HepG2 (cell line): ENCODE measurements at regions not wholly inside any gene's neighbourhood (a gene's known extent, or its start where the extent isn't known, plus 50 kb on each side); places are given as distances from the start of the nearest gene placed in this dataset.

Experiments
- ATAC-seq: fragments of 200-7000 bp; cut with Tn5 transposase; 3 replicates; pipeline ENCODE4 v1.9.1; 2020; ENCODE audit warnings: mild to moderate bottlenecking, moderate library complexity
- BruUV-seq: library from RNA; stranded (reverse); fragments of 400-500 nt; replicated peaks from 2 replicates; lab custom pipeline; 2021; lab: Mats Ljungman, UMichigan
- CTCF ChIA-PET: fragments of 300-600 bp; formaldehyde crosslinking; extraction: SDS; loops from one replicate; lab custom pipeline; 2021; ENCODE audit warnings: low total read pairs, inconsistent platforms, low intra/inter-chr PET ratio; lab: Yijun Ruan, JAX
- POLR2A ChIA-PET: fragments of 350-600 bp; sonication (Branson Sonifier 250); formaldehyde crosslinking; loops from one replicate; lab custom pipeline; 2020; ENCODE audit warnings: antibody characterized with exemption, inconsistent platforms; lab: Yijun Ruan, JAX
- DNase-seq: peaks from one replicate; pipeline ENCODE4 v3.0.0-alpha.2; 2015; ENCODE audit warnings: low spot score
- FAIRE-seq: peaks from 3 replicates; lab custom pipeline; 2011; peaks lifted over from hg19 to GRCh38; lab: Jason Lieb, UNC
- H2AFZ ChIP-seq: one replicate; pipeline ENCODE4 v1.6.1; 2011; ENCODE audit warnings: low read length, inconsistent platforms
- H3K27ac ChIP-seq: fragments of 300-600 bp; 3 replicates; pipeline ENCODE4 v1.8.0; 2011; ENCODE audit warnings: mixed run types, mild to moderate bottlenecking, mixed read lengths, low read length, inconsistent platforms; ENCODE audit not compliant: insufficient read depth; ENCODE audit errors: extremely low read length
- H3K27me3 ChIP-seq, 2 experiments: fragments of 200-600 bp in 1 of 2; 2 replicates in 1 of 2; 3 replicates in 1 of 2; pipeline versions ENCODE4 v1.6.0 to v1.8.0; 2011; ENCODE audit warnings: low read length in 2 of 2, mild to moderate bottlenecking in 2 of 2, moderate library complexity in 2 of 2, inconsistent platforms in 1 of 2; ENCODE audit not compliant: insufficient read depth in 2 of 2, control insufficient read depth in 1 of 2
- H3K36me3 ChIP-seq, 2 experiments: fragments of 200-600 bp in 1 of 2; replicated peaks in 1 of 2; 2 replicates in 1 of 2; 3 replicates in 1 of 2; pipeline versions ENCODE4 v1.5.1 to v1.8.0; 2011; ENCODE audit warnings: low read length in 2 of 2, inconsistent platforms in 1 of 2; ENCODE audit not compliant: insufficient read depth in 2 of 2, control insufficient read depth in 1 of 2
- H3K4me1 ChIP-seq: 2 replicates; pipeline ENCODE4 v1.5.1; 2012; ENCODE audit warnings: low read length, inconsistent platforms; ENCODE audit not compliant: insufficient read depth
- H3K4me2 ChIP-seq: 2 replicates; pipeline ENCODE4 v1.6.0; 2011; ENCODE audit warnings: low read depth, low read length, inconsistent platforms
- H3K4me3 ChIP-seq, 3 experiments: fragments of 200-600 bp in 1 of 3; sonication (generic), shearing (Covaris generic) in 1 of 3; replicated peaks in 1 of 3; 2 replicates each; pipeline ENCODE4 v1.5.1; 2011 to 2016; ENCODE audit warnings: low read length in 3 of 3, inconsistent platforms in 2 of 3, low read depth in 2 of 3, mild to moderate bottlenecking in 2 of 3, control low read depth in 1 of 3, mixed read lengths in 1 of 3; ENCODE audit not compliant: insufficient read depth in 1 of 3
- H3K79me2 ChIP-seq: one replicate; pipeline ENCODE4 v1.6.1; 2011; ENCODE audit warnings: low read length, inconsistent platforms; ENCODE audit not compliant: insufficient read depth
- H3K9ac ChIP-seq: 2 replicates; pipeline ENCODE4 v1.6.0; 2011; ENCODE audit warnings: mild to moderate bottlenecking, low read depth, low read length, inconsistent platforms; ENCODE audit not compliant: insufficient read depth
- H3K9me3 ChIP-seq: 2 replicates; pipeline ENCODE4 v1.5.1; 2012; ENCODE audit warnings: mild to moderate bottlenecking, low read length
- H4K20me1 ChIP-seq: 2 replicates; pipeline ENCODE4 v1.6.0; 2011; ENCODE audit warnings: inconsistent platforms, mild to moderate bottlenecking, low read length, moderate library complexity; ENCODE audit not compliant: insufficient read depth
- EP300 ChIP-seq, 3 experiments: sonication (generic) in 1 of 3; formaldehyde crosslinking in 1 of 3; IDR thresholded peaks; 2 replicates each; pipeline versions ENCODE4 v1.5.1 to v1.6.1; 2011 to 2020; ENCODE audit warnings: low read depth in 2 of 3, low read length in 2 of 3, borderline replicate concordance in 1 of 3, improper control_type of control experiment in 1 of 3, mild to moderate bottlenecking in 1 of 3, missing genetic modification reagents in 1 of 3, moderate library complexity in 1 of 3
- GTF2F1 ChIP-seq: fragments of 150-350 bp; IDR thresholded peaks from 2 replicates; pipeline ENCODE4 v1.6.1; 2014; ENCODE audit warnings: low read length
- HOXA3 ChIP-seq: sonication (generic); formaldehyde crosslinking; IDR thresholded peaks from 2 replicates; pipeline ENCODE4 v1.5.0; 2020; ENCODE audit warnings: missing genetic modification reagents
- JUNB ChIP-seq: sonication (generic); formaldehyde crosslinking; IDR thresholded peaks from 2 replicates; pipeline ENCODE4 v1.8.0; 2022; ENCODE audit warnings: missing genetic modification reagents, mild to moderate bottlenecking, borderline replicate concordance
- PLRG1 ChIP-seq: fragments of 450-650 bp; conservative IDR thresholded peaks from 2 replicates; pipeline ENCODE4 v1.6.1; 2016
- ZNF317 ChIP-seq: sonication (generic); formaldehyde crosslinking; IDR thresholded peaks from 2 replicates; pipeline ENCODE4 v1.5.0; 2020; ENCODE audit warnings: mild to moderate bottlenecking, missing genetic modification reagents
- ZNF501 ChIP-seq: sonication (generic); formaldehyde crosslinking; IDR thresholded peaks from 2 replicates; pipeline ENCODE4 v1.5.1; 2020; ENCODE audit warnings: mild to moderate bottlenecking, moderate library complexity, missing genetic modification reagents
- ZNF629 ChIP-seq: sonication (generic); formaldehyde crosslinking; conservative IDR thresholded peaks from 2 replicates; pipeline ENCODE4 v1.5.0; 2020; ENCODE audit warnings: missing genetic modification reagents
- ZNF780A ChIP-seq: sonication (generic); formaldehyde crosslinking; IDR thresholded peaks from 2 replicates; pipeline ENCODE4 v1.8.0; 2022; ENCODE audit warnings: mild to moderate bottlenecking, missing genetic modification reagents, moderate library complexity
- WGBS: methylation state at CpG from one replicate; pipeline ENCODE4 v1.1.6; 2017; ENCODE audit warnings: low lambda C conversion rate; 5-methylcytosine and 5-hydroxymethylcytosine counted together
- in situ Hi-C: cut with HindIII; loops from 2 replicates; pipeline ENCODE4 v1.10.0; 2017; ENCODE audit warnings: low pct_unique_long_range_greater_than_20kb; ENCODE audit not compliant: extremely low pct_ligation_motif_present
- intact Hi-C: fragments of 100-400 bp; cut with micrococcal nuclease; formaldehyde crosslinking; loops from one replicate; pipeline ENCODE4 v1.10.0; 2022; ENCODE audit not compliant: unreplicated experiment
- TF ChIP-seq, protein P1 (sequence below): IDR thresholded peaks from 2 replicates; pipeline ENCODE4 v1.6.1; 2012; ENCODE audit warnings: inconsistent platforms
- TF ChIP-seq, protein P2 (sequence below): sonication (generic); formaldehyde crosslinking; IDR thresholded peaks from 2 replicates; pipeline ENCODE4 v1.8.0; 2022; ENCODE audit warnings: missing genetic modification reagents, low read depth, mild to moderate bottlenecking, borderline replicate concordance
- TF ChIP-seq, protein P3 (sequence below): sonication (generic); formaldehyde crosslinking; IDR thresholded peaks from 2 replicates; pipeline ENCODE4 v1.5.1; 2020; ENCODE audit warnings: mild to moderate bottlenecking, missing genetic modification reagents, borderline replicate concordance
- TF ChIP-seq, protein P4 (sequence below): IDR thresholded peaks from 2 replicates; pipeline ENCODE4 v1.6.1; 2016; ENCODE audit warnings: control low read depth

DNA sequence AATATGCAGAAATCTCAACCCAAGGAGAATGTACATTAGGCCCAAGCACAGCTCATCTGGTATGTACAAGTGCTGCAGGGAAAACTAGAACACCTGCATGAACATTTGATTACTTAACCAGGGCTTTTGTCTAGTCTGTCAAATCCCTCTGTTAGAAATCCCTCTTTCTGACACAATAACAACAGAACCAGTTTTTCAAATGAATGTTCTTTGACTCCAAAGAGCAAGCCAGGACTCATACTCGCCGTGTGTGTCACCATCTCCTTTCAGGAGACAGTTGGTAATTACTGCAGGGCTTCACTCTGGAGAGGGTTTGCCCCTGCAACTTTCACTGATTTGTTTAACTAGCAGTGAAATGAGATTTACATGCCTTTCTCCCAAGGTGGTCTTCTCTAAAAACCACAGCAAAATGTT, 143.0 kb upstream of the FAM241A start:
- no peak overlapping the region for H2AFZ ChIP-seq
- H4K20me1 ChIP-seq = no peaks in the 10 kb centered on the region
- no peaks in the 10 kb centered on the region for H3K4me1 ChIP-seq
- H3K79me2 ChIP-seq = no peaks in the 10 kb centered on the region
- no peaks in the 10 kb centered on the region for H3K36me3 ChIP-seq
- ATAC-seq (no peak), DNase-seq (no peak), FAIRE-seq (no peak)
- no peaks in the 10 kb centered on the region for H3K9me3 ChIP-seq
- no peak overlapping the region for H3K9ac ChIP-seq
- BruUV-seq = no TSS peak
- intact Hi-C loops = no loop called here
- ChIA-PET POLR2A (no interaction called here), CTCF (no interaction called here)
- no peaks in the 10 kb centered on the region for H3K27me3 ChIP-seq
- no peak for TF ChIP-seq HOXA3
- TF ChIP-seq, protein P1, sequence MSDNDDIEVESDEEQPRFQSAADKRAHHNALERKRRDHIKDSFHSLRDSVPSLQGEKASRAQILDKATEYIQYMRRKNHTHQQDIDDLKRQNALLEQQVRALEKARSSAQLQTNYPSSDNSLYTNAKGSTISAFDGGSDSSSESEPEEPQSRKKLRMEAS = no peak
- TF ChIP-seq ZNF780A (CRISPR knock-in tag) = no peak
- WGBS = 0% methylated on average over 2 of the region's 2 CpGs
- no peak overlapping the region for H3K4me3 ChIP-seq
- in situ Hi-C loops = no loop called here
- no peak overlapping the region for H3K4me2 ChIP-seq
- H3K27ac ChIP-seq = no peak overlapping the region

DNA sequence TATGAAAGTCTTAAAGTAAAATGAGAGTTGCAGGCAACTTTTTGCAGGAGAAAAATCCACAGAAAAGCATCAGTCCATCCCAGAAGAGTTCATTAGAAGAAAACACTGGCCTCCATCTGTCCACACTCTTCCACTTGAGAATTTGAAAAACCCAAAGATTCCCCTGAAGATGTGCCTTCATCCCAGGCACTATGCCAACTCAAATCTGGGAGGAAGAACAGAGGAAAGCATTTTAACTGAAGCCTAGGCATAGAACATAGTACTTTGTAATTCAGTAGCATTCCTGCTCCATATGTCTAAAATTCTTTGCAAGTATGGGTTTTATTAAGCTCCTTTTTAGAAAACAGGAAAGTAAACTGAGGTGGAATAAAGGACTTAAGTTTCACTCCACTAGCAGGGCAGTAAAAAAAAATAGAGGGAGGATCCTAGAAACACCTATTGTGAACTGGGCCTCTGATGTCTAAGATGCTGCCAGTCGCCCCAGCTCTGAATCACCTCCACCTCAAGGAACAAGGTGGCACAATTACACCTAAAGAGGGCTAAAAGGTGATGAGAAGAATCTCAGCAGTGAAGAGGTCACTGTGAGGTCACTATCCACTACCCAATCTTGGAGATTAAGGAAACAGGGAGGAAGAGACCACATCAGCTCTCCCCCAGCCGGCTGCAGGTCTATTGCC, 141.9 kb upstream of the FAM241A start:
- no TSS peak for BruUV-seq
- H3K4me3 ChIP-seq = no peak overlapping the region
- H2AFZ ChIP-seq = no peak overlapping the region
- no peak for ATAC-seq
- H3K9ac ChIP-seq = no peak overlapping the region
- intact Hi-C loops (no loop called here), in situ Hi-C loops (no loop called here)
- no peaks in the 10 kb centered on the region for H3K9me3 ChIP-seq
- H3K27ac ChIP-seq = no peak overlapping the region
- no peaks in the 10 kb centered on the region for H3K79me2 ChIP-seq
- WGBS = 4% methylated on average over 2 of the region's 2 CpGs
- H4K20me1 ChIP-seq = no peaks in the 10 kb centered on the region
- no peak overlapping the region for H3K4me2 ChIP-seq
- POLR2A ChIA-PET = no interaction called here
- no peaks in the 10 kb centered on the region for H3K4me1 ChIP-seq
- H3K27me3 ChIP-seq = no peaks in the 10 kb centered on the region
- H3K36me3 ChIP-seq = no peaks in the 10 kb centered on the region
- no peak for DNase-seq
- CTCF ChIA-PET = no interaction called here
- no peak for FAIRE-seq
- TF ChIP-seq ZNF629 (CRISPR knock-in tag) (no peak), GTF2F1 (no peak), ZNF501 (no peak), EP300 (IDR thresholded peaks at IDR 0.05; ENCODE audit: low read depth in 2 of 2, low read length in 2 of 2) (no peak), EP300 (CRISPR knock-in tag; IDR thresholded peaks at IDR 0.05; ENCODE audit: borderline replicate concordance) (no peak), PLRG1 (no peak), JUNB (CRISPR knock-in tag) (no peak), ZNF317 (no peak)
- TF ChIP-seq, protein P2, sequence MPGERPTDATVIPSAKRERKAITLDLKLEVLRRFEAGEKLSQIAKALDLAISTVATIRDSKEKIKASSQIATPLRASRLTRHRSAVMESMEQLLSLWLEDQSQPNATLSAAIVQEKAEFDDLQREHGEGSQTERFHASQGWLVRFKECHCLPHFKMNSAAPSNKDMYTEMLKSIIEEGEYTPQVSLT (CRISPR knock-in tag) = no peak
- TF ChIP-seq, protein P3, sequence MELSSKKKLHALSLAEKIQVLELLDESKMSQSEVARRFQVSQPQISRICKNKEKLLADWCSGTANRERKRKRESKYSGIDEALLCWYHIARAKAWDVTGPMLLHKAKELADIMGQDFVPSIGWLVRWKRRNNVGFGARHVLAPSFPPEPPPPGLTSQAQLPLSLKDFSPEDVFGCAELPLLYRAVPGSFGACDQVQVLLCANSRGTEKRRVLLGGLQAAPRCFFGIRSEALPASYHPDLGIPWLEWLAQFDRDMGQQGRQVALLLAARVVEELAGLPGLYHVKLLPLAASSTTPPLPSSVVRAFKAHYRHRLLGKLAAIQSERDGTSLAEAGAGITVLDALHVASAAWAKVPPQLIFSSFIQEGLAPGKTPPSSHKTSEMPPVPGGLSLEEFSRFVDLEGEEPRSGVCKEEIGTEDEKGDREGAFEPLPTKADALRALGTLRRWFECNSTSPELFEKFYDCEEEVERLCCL = no peak
- TF ChIP-seq, protein P4, sequence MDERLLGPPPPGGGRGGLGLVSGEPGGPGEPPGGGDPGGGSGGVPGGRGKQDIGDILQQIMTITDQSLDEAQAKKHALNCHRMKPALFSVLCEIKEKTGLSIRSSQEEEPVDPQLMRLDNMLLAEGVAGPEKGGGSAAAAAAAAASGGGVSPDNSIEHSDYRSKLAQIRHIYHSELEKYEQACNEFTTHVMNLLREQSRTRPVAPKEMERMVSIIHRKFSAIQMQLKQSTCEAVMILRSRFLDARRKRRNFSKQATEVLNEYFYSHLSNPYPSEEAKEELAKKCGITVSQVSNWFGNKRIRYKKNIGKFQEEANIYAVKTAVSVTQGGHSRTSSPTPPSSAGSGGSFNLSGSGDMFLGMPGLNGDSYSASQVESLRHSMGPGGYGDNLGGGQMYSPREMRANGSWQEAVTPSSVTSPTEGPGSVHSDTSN = no peak
